ENCODE measurements at regions not wholly inside any gene's neighbourhood (a gene's known extent, or its start where the extent isn't known, plus 50 kb on each side); places are given as distances from the start of the nearest gene placed in this dataset.
"Not testable (repeated sequence)": the region's sequence is repeated elsewhere in the genome, so short reads cannot be mapped to it uniquely, and the experiment has no call there.

- no peak overlapping the region for H3K4me3 ChIP-seq (ENCODE audit: low read length)
- TF ChIP-seq CTCF (conservative IDR thresholded peaks at IDR 0.05; ENCODE audit: low read depth, low read length), result no peak
- no peak for DNase-seq (ENCODE audit: low read depth)
Observed at GRCh38 chr2:82199493-82199852, 1894.9 kb upstream of the LRRTM1 start.

DNA sequence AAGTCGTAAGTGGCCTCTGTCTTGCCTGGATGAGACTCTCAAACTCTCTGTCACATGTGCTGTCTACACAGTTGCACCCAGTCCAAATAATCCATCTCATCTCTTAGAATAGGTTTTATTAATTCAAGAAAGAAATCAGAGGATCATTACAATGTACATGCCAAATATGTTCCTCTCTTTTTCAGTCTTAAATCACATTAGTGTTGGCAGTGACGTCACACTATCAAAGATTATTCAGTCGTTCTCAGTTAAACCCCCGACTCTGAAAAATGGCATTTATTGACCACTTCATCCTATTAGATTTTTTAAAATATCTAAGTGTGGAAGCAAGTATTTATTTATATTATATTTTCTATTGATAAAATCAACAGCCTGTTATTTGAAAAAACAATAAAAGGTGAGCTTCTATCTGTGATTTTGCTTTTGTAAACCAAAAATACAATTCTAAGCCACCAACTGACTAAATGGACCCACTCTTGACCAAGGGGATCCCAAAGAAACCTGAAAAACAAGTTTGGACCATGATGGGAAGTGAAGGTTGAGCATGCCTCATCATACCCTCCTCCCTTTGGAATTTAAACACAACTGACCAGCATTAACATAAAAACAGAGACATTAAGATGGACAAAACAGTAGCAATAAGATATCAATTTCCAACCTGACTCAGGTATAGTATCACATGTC lies 1894.4 kb upstream of the LRRTM1 start:
- TF ChIP-seq CTCF (conservative IDR thresholded peaks at IDR 0.05; ENCODE audit: low read depth, low read length), result no peak
- DNase-seq (ENCODE audit: low read depth), result no peak
- no peak overlapping the region for H3K4me3 ChIP-seq (ENCODE audit: low read length)

GRCh38 chr2:82182270-82182669 lies 1877.7 kb upstream of the LRRTM1 start:
- no peak overlapping the region for H3K4me3 ChIP-seq (ENCODE audit: low read length)
- TF ChIP-seq CTCF (conservative IDR thresholded peaks at IDR 0.05; ENCODE audit: low read depth, low read length), result no peak
- DNase-seq (ENCODE audit: low read depth), result no peak

- DNase-seq (ENCODE audit: low read depth); H3K4me3 ChIP-seq (ENCODE audit: low read length): not testable (repeated sequence)
Observed at GRCh38 chr2:82175210-82175609, 1870.7 kb upstream of the LRRTM1 start.

DNA sequence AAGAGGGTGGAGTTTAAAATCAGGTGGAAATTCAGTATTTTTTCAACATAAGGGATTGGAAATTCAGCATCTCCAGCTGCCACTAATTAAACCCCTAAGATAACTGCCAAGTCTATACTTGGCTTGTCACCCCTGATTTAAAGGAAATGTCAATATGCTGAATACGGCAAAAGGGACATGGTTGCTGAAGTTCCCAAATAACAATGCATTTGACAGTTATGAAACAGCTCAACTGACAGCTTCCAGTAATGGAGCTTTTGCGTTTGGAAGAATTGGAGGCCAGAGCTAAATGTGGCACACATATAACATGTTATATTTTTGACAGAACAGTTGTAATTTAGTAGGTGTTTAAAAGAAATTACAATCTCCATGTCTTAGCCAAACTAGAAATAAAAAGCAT lies 1867.9 kb upstream of the LRRTM1 start:
- H3K4me3 ChIP-seq (ENCODE audit: low read length), result no peak overlapping the region
- no peak for DNase-seq (ENCODE audit: low read depth)
- no peak for TF ChIP-seq CTCF (conservative IDR thresholded peaks at IDR 0.05; ENCODE audit: low read depth, low read length)

- no peak for TF ChIP-seq CTCF (conservative IDR thresholded peaks at IDR 0.05; ENCODE audit: low read depth, low read length)
- DNase-seq (ENCODE audit: low read depth), result no peak
- H3K4me3 ChIP-seq (ENCODE audit: low read length), result no peak overlapping the region
Observed at GRCh38 chr2:82169379-82169778, 1864.8 kb upstream of the LRRTM1 start.

- no peak overlapping the region for H3K4me3 ChIP-seq (ENCODE audit: low read length)
- DNase-seq (ENCODE audit: low read depth), result no peak
- TF ChIP-seq CTCF (conservative IDR thresholded peaks at IDR 0.05; ENCODE audit: low read depth, low read length), result no peak
Observed at GRCh38 chr2:82165377-82165776, 1860.8 kb upstream of the LRRTM1 start.

DNA sequence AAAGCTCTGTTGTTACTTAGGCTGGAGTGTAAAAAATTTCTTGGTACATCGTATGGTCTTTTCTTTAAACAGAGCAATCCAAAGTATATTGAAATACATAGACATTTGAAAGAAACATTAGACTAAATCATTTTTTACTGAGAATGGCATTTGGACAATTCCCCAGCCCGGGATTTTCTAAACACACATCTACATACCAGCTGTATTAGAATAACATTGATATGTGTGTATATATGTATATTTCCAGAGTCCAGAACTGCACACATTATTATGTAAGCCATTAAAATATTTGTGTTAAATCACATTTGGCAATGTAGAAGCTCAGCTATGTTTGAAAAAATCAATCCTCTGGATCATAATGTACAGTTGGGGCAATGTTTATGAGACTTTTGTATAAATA lies 1853.6 kb upstream of the LRRTM1 start:
- DNase-seq (ENCODE audit: low read depth), result no peak
- H3K4me3 ChIP-seq (ENCODE audit: low read length), result no peak overlapping the region
- no peak for TF ChIP-seq CTCF (conservative IDR thresholded peaks at IDR 0.05; ENCODE audit: low read depth, low read length)
